ENCODE measurements at regions not wholly inside any gene's neighbourhood (a gene's known extent, or its start where the extent isn't known, plus 50 kb on each side); places are given as distances from the start of the nearest gene placed in this dataset.

- TF ChIP-seq EGR1 (IDR thresholded peaks at IDR 0.05) (no peak), RAD21 (IDR thresholded peaks at IDR 0.05; ENCODE audit: low read depth) (no peak), MAX (IDR thresholded peaks at IDR 0.05) (no peak), REST (IDR thresholded peaks at IDR 0.05; ENCODE audit: low read depth) (no peak), EP300 (IDR thresholded peaks at IDR 0.05; ENCODE audit: borderline replicate concordance) (no peak), FOXM1 (IDR thresholded peaks at IDR 0.05; ENCODE audit: borderline replicate concordance, low read depth) (no peak)
Measured at GRCh38 chr3:82088749-82089148, 327.3 kb upstream of the GBE1 start.
